GM23338 (cell line): ENCODE measurements at regions not wholly inside any gene's neighbourhood (a gene's known extent, or its start where the extent isn't known, plus 50 kb on each side); places are given as distances from the start of the nearest gene placed in this dataset.

Source experiments
- CREB1 ChIP-seq: fragments of 250-450 bp; sonication (Bioruptor Pico); IDR thresholded peaks from 2 replicates; pipeline ENCODE4 v1.5.0; 2020; ENCODE audit warnings: low read depth, mild to moderate bottlenecking, moderate library complexity
- EZH2 ChIP-seq: fragments of 200-600 bp; sonication (generic); IDR thresholded peaks from one replicate; pipeline ENCODE4 v1.8.0; 2017; ENCODE audit warnings: antibody characterized with exemption, mild to moderate bottlenecking, low read depth; ENCODE audit not compliant: unreplicated experiment
- EZH2phosphoT487 ChIP-seq: fragments of 200-600 bp; sonication (generic); IDR thresholded peaks from one replicate; pipeline ENCODE4 v1.8.1; 2018; ENCODE audit warnings: antibody characterized with exemption; ENCODE audit not compliant: unreplicated experiment
- JUNB ChIP-seq: IDR thresholded peaks from one replicate; pipeline ENCODE4 v1.6.1; 2016; ENCODE audit warnings: antibody characterized with exemption; ENCODE audit not compliant: unreplicated experiment
- NANOG ChIP-seq: IDR thresholded peaks from 2 replicates; pipeline ENCODE4 v1.6.1; 2016; ENCODE audit warnings: antibody characterized with exemption, borderline replicate concordance
- POLR2AphosphoS5 ChIP-seq: IDR thresholded peaks from 2 replicates; pipeline ENCODE4 v1.6.1; 2016; ENCODE audit warnings: antibody characterized with exemption, low read depth
- TF ChIP-seq, protein P1 (sequence below), 2 experiments: fragments of 200-600 bp in 1 of 2; sonication (generic) in 1 of 2; conservative IDR thresholded peaks; 2 replicates each; pipeline versions ENCODE4 v1.5.1 to v1.6.1; 2016 to 2017; ENCODE audit warnings: antibody characterized with exemption in 2 of 2, low read depth in 2 of 2, mild to moderate bottlenecking in 2 of 2, moderate library complexity in 1 of 2
- TF ChIP-seq, protein P2 (sequence below): IDR thresholded peaks from one replicate; pipeline ENCODE4 v1.6.1; 2018; ENCODE audit warnings: antibody characterized with exemption; ENCODE audit not compliant: unreplicated experiment

DNA sequence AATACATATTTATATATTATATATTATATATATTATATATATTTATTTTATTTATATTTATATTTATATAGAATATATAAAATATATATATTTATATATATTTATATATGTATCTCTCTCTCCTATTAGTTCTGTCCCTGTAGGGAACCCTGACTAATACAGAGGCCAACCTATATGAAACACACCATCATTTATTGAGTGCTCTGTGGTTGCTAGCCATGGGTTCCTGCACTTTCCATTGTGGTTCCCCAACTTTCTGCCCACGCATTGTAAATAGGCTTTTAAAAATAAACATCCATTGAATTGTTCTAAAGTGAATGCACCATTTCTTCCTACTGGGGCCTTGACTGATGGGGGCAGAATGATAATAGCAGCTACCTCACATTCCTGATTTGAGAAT is 93.8 kb upstream of the SESN3 start:
- TF ChIP-seq CREB1 (CRISPR knock-in tag): no peak
- TF ChIP-seq, protein P1, sequence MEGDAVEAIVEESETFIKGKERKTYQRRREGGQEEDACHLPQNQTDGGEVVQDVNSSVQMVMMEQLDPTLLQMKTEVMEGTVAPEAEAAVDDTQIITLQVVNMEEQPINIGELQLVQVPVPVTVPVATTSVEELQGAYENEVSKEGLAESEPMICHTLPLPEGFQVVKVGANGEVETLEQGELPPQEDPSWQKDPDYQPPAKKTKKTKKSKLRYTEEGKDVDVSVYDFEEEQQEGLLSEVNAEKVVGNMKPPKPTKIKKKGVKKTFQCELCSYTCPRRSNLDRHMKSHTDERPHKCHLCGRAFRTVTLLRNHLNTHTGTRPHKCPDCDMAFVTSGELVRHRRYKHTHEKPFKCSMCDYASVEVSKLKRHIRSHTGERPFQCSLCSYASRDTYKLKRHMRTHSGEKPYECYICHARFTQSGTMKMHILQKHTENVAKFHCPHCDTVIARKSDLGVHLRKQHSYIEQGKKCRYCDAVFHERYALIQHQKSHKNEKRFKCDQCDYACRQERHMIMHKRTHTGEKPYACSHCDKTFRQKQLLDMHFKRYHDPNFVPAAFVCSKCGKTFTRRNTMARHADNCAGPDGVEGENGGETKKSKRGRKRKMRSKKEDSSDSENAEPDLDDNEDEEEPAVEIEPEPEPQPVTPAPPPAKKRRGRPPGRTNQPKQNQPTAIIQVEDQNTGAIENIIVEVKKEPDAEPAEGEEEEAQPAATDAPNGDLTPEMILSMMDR (conservative IDR thresholded peaks at IDR 0.05; ENCODE audit: low read depth in 2 of 2): no peak
- no peak for TF ChIP-seq EZH2phosphoT487
- no peak for TF ChIP-seq POLR2AphosphoS5
- TF ChIP-seq, protein P2, sequence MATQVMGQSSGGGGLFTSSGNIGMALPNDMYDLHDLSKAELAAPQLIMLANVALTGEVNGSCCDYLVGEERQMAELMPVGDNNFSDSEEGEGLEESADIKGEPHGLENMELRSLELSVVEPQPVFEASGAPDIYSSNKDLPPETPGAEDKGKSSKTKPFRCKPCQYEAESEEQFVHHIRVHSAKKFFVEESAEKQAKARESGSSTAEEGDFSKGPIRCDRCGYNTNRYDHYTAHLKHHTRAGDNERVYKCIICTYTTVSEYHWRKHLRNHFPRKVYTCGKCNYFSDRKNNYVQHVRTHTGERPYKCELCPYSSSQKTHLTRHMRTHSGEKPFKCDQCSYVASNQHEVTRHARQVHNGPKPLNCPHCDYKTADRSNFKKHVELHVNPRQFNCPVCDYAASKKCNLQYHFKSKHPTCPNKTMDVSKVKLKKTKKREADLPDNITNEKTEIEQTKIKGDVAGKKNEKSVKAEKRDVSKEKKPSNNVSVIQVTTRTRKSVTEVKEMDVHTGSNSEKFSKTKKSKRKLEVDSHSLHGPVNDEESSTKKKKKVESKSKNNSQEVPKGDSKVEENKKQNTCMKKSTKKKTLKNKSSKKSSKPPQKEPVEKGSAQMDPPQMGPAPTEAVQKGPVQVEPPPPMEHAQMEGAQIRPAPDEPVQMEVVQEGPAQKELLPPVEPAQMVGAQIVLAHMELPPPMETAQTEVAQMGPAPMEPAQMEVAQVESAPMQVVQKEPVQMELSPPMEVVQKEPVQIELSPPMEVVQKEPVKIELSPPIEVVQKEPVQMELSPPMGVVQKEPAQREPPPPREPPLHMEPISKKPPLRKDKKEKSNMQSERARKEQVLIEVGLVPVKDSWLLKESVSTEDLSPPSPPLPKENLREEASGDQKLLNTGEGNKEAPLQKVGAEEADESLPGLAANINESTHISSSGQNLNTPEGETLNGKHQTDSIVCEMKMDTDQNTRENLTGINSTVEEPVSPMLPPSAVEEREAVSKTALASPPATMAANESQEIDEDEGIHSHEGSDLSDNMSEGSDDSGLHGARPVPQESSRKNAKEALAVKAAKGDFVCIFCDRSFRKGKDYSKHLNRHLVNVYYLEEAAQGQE: no peak
- TF ChIP-seq JUNB: no peak
- TF ChIP-seq EZH2: no peak
- TF ChIP-seq NANOG: no peak
